HG03045 (cell line): ENCODE measurements at regions not wholly inside any gene's neighbourhood (a gene's known extent, or its start where the extent isn't known, plus 50 kb on each side); places are given as distances from the start of the nearest gene placed in this dataset.

Experiments
- ATAC-seq: cut with Tn5 transposase; IDR thresholded peaks from one replicate; pipeline ENCODE4 v1.9.1; 2021; ENCODE audit warnings: mild to moderate bottlenecking, moderate library complexity; ENCODE audit not compliant: unreplicated experiment

GRCh38 chr17:413706-414380, 61.2 kb upstream of the RPH3AL start:
- ATAC-seq, result no peak

GRCh38 chr17:413016-413350, 60.4 kb upstream of the RPH3AL start:
- ATAC-seq, result no peak

GRCh38 chr17:412211-413015, 59.8 kb upstream of the RPH3AL start:
- ATAC-seq, result no peak

GRCh38 chr17:411421-412120, 59.0 kb upstream of the RPH3AL start:
- ATAC-seq, result no peak

- ATAC-seq, result peak; percentile 4
These were observed 58.2 kb upstream of the RPH3AL start for GRCh38 chr17:410543-411401.

- ATAC-seq, result peak; percentile 87
These were observed 57.4 kb upstream of the RPH3AL start for GRCh38 chr17:409848-410542.

- peak; percentile 3 for ATAC-seq
These were observed 56.8 kb upstream of the RPH3AL start for GRCh38 chr17:409308-409847.

GRCh38 chr17:404703-405102, 52.1 kb upstream of the RPH3AL start:
- no peak for ATAC-seq
